Upper lobe of right lung (tissue), 1 donor: ENCODE measurements at regions not wholly inside any gene's neighbourhood (a gene's known extent, or its start where the extent isn't known, plus 50 kb on each side); places are given as distances from the start of the nearest gene placed in this dataset.
"Not testable (repeated sequence)": the region's sequence is repeated elsewhere in the genome, so short reads cannot be mapped to it uniquely, and the experiment has no call there.

Source experiments
- ATAC-seq: fragments of 200-7000 bp; cut with Tn5 transposase; one replicate; pipeline ENCODE4 v1.9.1; 2020; ENCODE audit warnings: mild to moderate bottlenecking, moderate library complexity
- DNase-seq: peaks from one replicate; pipeline ENCODE4 v3.0.0-alpha.2; 2020
- H3K27ac ChIP-seq: fragments of 200-600 bp; one replicate; pipeline ENCODE4 v1.8.0; 2022
- H3K27me3 ChIP-seq: fragments of 200-600 bp; one replicate; pipeline ENCODE4 v1.8.0; 2022; ENCODE audit warnings: mild to moderate bottlenecking
- H3K36me3 ChIP-seq: fragments of 200-600 bp; one replicate; pipeline ENCODE4 v1.8.0; 2022
- H3K4me1 ChIP-seq: fragments of 200-600 bp; one replicate; pipeline ENCODE4 v1.8.0; 2022
- H3K4me3 ChIP-seq: fragments of 200-600 bp; one replicate; pipeline ENCODE4 v1.8.0; 2022; ENCODE audit warnings: mild to moderate bottlenecking
- H3K9me3 ChIP-seq: fragments of 200-600 bp; one replicate; pipeline ENCODE4 v1.8.0; 2022
- intact Hi-C: fragments of 100-400 bp; cut with DNase I; formaldehyde crosslinking; loops from one replicate; pipeline ENCODE4 v1.11.0; 2022
- TF ChIP-seq, protein P1 (sequence below): fragments of 200-600 bp; IDR thresholded peaks from one replicate; pipeline ENCODE4 v1.8.0; 2022; ENCODE audit warnings: antibody characterized with exemption
- donor health status: DM: no; HTN: yes; CAD: no; lungs with severe emphysema.

DNA sequence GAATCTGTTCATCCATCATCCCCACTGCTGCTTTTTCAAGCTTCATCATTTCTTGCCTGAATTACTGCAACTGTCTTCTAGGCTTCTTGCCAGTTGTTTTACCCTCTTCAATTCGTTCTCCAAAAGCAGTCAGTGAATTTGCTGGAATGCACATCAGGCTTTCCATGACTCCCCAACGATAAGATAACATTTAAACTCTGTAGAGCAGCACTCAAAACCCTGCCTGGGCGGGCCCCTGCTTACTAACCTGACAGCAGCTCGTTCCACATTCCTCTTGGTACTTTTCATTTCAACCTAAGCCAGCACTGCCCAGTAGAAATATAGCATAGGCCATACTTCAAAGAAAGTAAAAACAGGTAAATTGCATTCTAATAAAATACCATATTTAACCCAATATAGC lies 342.9 kb downstream of the SUCLG1 start:
- H3K4me3 ChIP-seq: no peak overlapping the region
- no peaks in the 10 kb centered on the region for H3K9me3 ChIP-seq
- TF ChIP-seq, protein P1, sequence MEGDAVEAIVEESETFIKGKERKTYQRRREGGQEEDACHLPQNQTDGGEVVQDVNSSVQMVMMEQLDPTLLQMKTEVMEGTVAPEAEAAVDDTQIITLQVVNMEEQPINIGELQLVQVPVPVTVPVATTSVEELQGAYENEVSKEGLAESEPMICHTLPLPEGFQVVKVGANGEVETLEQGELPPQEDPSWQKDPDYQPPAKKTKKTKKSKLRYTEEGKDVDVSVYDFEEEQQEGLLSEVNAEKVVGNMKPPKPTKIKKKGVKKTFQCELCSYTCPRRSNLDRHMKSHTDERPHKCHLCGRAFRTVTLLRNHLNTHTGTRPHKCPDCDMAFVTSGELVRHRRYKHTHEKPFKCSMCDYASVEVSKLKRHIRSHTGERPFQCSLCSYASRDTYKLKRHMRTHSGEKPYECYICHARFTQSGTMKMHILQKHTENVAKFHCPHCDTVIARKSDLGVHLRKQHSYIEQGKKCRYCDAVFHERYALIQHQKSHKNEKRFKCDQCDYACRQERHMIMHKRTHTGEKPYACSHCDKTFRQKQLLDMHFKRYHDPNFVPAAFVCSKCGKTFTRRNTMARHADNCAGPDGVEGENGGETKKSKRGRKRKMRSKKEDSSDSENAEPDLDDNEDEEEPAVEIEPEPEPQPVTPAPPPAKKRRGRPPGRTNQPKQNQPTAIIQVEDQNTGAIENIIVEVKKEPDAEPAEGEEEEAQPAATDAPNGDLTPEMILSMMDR: no peak
- intact Hi-C loops: no loop called here
- no peaks in the 10 kb centered on the region for H3K4me1 ChIP-seq
- no peak overlapping the region for H3K27ac ChIP-seq
- ATAC-seq (peak; percentile 47), DNase-seq (no peak)
- no peaks in the 10 kb centered on the region for H3K36me3 ChIP-seq
- H3K27me3 ChIP-seq: no peaks in the 10 kb centered on the region

DNA sequence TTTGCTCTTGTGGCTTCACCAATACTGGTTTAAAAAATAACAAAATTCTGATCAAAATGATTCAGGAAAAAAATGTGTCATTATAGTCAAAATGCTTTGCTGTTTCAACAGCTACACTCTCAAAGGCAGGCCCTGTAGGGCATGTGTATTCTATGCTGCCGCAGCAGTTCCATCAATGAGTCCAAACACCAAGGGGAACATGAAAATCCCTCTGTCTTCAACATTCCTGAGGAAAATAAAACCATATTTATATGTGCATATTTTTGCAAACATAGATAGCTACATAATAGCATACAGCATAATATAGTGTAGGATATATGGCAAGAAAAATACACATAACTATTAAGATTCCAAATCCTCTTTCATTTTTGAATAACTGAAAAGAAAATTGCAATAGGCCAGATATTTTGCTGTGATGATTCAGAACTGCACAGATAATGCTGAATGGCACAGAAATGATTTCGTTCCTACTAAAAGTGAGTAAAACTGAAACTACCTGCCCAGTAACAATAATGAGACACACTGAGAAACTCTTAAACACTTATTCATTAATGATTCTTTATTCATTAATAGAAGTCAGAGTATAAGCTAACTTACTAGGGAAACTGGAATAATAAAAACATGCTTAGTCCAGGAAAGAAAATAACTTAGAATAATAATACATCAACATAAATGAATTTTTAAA lies 343.8 kb downstream of the SUCLG1 start:
- ATAC-seq (no peak), DNase-seq (no peak)
- Histone ChIP-seq H3K27ac (no peak overlapping the region), H3K4me3 (no peak overlapping the region), H3K27me3 (no peaks in the 10 kb centered on the region), H3K36me3 (no peaks in the 10 kb centered on the region), H3K4me1 (no peaks in the 10 kb centered on the region), H3K9me3 (no peaks in the 10 kb centered on the region)
- TF ChIP-seq, protein P1: no peak
- intact Hi-C loops: no loop called here

DNA sequence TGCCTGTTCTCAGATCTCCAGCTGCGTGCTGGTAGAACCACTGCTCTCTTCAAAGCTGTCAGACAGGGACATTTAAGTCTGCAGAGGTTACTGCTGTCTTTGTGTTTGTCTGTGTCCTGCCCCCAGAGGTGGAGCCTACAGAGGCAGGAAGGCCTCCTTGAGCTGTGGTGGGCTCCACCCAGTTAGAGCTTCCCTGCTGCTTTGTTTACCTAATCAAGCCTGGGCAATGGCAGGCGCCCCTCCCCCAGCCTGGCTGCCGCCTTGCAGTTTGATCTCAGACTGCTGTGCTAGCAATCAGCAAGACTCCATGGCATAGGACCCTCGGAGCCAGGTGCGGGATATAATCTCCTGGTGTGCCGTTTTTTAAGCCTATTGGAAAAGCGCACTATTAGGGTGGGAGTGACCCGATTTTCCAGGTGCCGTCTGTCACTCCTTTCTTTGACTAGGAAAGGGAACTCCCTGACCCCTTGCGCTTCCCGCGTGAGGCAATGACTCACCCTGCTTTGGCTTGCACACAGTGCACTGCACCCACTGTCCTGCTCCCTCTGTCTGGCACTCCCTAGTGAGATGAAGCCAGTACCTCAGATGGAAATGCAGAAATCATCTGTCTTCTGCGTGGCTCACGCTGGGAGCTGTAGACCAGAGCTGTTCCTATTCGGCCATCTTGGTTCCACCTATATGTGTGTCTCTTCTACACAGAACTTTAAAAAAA lies 355.1 kb downstream of the SUCLG1 start:
- H3K27ac ChIP-seq, H3K36me3 ChIP-seq, H3K27me3 ChIP-seq, intact Hi-C loops, H3K4me3 ChIP-seq, H3K9me3 ChIP-seq, DNase-seq, H3K4me1 ChIP-seq, ATAC-seq: not testable (repeated sequence)

DNA sequence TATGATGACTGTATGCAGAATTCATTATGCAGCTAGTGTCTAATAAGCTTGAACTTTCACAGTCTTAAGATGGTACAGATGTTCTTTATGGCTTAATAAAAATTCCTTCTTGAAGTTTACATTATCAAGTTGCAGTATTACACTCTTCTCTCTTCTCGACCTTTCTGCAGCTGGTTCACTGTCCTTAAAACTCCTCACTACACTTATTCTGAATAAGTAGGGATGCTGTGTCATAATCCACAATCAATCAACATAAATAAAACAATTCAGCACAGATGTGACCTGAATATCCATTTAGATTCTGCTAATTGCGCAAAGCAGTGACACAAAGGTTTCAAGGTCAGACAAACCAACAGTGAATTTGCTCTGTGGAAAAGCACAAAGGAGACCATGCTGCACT lies 356.8 kb downstream of the SUCLG1 start:
- no peak for DNase-seq
- Histone ChIP-seq H3K4me3 (no peak overlapping the region), H3K4me1 (no peaks in the 10 kb centered on the region), H3K36me3 (no peaks in the 10 kb centered on the region), H3K27ac (no peak overlapping the region), H3K27me3 (no peaks in the 10 kb centered on the region), H3K9me3 (no peaks in the 10 kb centered on the region)
- intact Hi-C loops: no loop called here
- ATAC-seq: no peak
- TF ChIP-seq, protein P1: no peak

DNA sequence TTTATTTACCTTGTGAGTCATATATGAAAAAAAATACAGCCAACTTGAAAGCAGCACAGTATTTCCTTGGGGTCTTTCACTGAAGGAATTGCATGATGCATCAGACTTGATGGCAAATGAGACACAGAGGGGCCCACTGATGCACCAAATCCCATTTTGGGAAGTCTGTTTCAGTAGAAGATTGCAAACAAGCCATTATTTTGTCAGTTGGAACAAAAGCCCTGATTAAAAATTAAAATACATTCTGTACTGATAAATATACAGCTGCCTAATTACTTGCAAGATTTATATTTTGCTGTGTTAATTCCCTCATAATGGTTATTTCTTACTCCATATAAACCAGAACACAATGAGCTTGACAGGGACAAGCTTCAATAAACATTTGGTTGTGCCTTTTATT lies 370.4 kb downstream of the SUCLG1 start:
- DNase-seq (no peak), ATAC-seq (no peak)
- TF ChIP-seq, protein P1: no peak
- H3K4me1 ChIP-seq: no peaks in the 10 kb centered on the region
- no peaks in the 10 kb centered on the region for H3K9me3 ChIP-seq
- intact Hi-C loops: no loop called here
- H3K27me3 ChIP-seq: no peaks in the 10 kb centered on the region
- H3K27ac ChIP-seq: no peak overlapping the region
- H3K36me3 ChIP-seq: no peaks in the 10 kb centered on the region
- no peak overlapping the region for H3K4me3 ChIP-seq

DNA sequence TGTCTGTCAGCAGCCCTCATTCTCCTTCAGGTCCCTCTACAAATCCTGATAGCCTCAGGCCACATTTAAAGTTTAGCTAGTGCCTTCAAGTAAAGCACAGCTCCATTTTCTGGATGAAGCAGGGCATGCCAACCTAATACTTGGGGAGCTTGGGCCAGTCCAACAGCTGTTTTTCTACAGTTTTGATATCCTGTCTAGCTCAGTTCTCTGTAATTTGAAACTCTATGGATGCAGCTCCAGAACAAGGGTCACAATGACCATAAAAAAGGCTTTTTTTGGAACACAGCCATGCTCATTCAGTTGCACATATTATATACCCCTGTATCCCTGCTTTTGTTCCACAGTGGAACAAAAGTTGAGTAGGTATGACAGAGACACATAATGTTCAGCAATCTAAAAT lies 373.5 kb downstream of the SUCLG1 start:
- Histone ChIP-seq H3K4me1 (no peaks in the 10 kb centered on the region), H3K4me3 (no peak overlapping the region), H3K27me3 (no peaks in the 10 kb centered on the region), H3K27ac (no peak overlapping the region), H3K36me3 (no peaks in the 10 kb centered on the region), H3K9me3 (no peaks in the 10 kb centered on the region)
- no peak for DNase-seq
- no peak for ATAC-seq
- TF ChIP-seq, protein P1: no peak
- intact Hi-C loops: no loop called here
